ENCODE measurements at regions not wholly inside any gene's neighbourhood (a gene's known extent, or its start where the extent isn't known, plus 50 kb on each side); places are given as distances from the start of the nearest gene placed in this dataset.

DNA sequence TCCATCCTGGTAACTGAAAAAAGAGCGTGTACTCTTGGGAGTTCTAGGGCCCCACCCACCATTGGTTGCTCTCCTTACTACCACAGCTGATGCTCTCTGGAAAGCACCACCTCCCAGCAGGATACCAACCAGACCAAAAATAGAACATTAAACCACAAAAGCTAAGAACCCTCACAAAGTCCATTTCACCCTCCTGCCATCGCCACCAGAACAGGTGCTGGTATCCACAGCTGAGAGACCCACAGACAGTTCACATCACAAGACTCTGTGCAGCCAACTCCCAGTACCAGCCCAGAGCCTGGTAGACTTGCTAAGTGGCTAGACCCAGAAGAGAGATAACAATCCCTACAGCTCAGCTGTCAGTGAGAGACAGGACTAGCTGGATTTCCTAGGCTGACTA is 240.6 kb downstream of the PABPC4L start:
- TF ChIP-seq, protein P1, sequence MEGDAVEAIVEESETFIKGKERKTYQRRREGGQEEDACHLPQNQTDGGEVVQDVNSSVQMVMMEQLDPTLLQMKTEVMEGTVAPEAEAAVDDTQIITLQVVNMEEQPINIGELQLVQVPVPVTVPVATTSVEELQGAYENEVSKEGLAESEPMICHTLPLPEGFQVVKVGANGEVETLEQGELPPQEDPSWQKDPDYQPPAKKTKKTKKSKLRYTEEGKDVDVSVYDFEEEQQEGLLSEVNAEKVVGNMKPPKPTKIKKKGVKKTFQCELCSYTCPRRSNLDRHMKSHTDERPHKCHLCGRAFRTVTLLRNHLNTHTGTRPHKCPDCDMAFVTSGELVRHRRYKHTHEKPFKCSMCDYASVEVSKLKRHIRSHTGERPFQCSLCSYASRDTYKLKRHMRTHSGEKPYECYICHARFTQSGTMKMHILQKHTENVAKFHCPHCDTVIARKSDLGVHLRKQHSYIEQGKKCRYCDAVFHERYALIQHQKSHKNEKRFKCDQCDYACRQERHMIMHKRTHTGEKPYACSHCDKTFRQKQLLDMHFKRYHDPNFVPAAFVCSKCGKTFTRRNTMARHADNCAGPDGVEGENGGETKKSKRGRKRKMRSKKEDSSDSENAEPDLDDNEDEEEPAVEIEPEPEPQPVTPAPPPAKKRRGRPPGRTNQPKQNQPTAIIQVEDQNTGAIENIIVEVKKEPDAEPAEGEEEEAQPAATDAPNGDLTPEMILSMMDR (IDR thresholded peaks at IDR 0.05; ENCODE audit: insufficient read depth, low read depth, low read length, missing control alignments), result no peak
- DNase-seq (ENCODE audit: low read depth), result peak; percentile 39

DNA sequence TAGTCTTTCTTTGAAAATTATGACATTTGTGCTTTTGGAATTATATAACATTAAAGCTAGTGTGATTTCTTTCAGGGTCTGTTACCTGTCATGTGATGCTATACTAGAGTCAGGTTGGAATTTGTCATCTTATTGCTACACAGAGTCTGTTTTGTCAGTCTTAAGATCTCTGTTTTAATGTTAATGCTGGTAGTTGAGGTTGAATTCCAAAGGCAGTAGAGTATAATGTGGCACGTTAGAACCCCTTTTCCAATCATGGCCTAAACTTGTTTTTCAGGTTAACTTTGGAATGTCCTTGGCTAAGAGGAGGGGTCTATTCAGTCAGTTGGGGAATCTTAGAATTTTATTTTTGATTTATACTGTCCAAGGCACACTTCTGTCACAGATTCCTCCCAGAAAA is 258.5 kb downstream of the PABPC4L start:
- TF ChIP-seq, protein P1 (IDR thresholded peaks at IDR 0.05; ENCODE audit: insufficient read depth, low read depth, low read length, missing control alignments), result no peak

More for the DNA sequence above, 240.6 kb downstream of the PABPC4L start:
- no peak overlapping the region for H3K4me3 ChIP-seq (ENCODE audit: low read length)

DNA sequence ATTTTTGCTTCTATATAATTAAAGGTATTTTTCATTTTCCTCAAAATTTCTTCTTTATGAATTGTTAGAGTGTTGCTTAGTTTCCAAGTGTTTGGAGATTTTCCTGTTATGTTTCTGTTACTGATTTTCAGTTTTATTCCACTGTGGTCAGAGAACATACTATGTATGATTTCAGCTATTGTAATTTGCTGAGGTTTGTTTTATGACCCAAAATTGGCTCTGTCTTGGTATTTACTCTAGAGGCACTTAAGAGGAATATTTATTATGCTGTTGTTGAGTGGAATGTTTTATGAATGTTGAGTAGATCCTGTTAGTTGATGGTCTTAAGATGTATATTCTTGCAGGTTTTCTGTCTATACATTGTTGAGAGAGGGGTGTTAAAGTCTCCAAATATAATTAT is 263.5 kb downstream of the PABPC4L start:
- DNase-seq (ENCODE audit: low read depth), result no peak
- TF ChIP-seq, protein P1 (IDR thresholded peaks at IDR 0.05; ENCODE audit: insufficient read depth, low read depth, low read length, missing control alignments), result no peak
- no peak overlapping the region for H3K4me3 ChIP-seq (ENCODE audit: low read length)

More for the DNA sequence above, 258.5 kb downstream of the PABPC4L start:
- no peak for DNase-seq (ENCODE audit: low read depth)
- no peak overlapping the region for H3K4me3 ChIP-seq (ENCODE audit: low read length)

DNA sequence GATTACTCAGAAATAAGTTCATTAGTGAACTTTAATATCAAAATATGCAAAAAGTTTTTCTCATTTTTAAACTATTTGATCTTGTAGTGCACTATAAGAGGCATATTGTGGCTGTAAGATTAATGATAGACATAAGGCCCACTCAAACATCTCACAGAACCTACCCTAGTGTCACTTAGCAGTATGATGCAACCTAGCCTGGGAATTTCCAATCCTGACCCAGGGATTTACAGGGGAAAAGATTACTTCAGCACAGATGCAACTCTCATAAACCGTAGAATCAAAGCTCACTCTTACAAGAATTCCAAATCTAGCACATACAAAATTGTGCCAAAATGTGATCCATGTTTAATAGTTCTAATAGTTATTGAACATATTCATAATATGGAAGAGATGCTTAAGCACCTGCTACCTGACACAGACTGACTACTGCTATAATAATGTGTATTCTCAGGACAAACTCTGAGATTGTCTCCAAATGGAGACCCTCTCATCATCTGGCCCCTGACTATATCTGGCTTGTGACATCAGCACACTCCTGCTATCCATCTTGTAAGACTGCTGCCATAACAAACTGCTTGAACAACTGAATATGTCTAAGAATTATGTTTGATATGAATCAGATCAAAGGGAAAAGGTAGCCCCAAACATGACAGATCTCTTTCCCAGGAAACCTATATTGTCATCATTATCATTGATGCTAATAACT is 271.9 kb downstream of the PABPC4L start:
- no peak overlapping the region for H3K4me3 ChIP-seq (ENCODE audit: low read length)
- TF ChIP-seq, protein P1 (IDR thresholded peaks at IDR 0.05; ENCODE audit: insufficient read depth, low read depth, low read length, missing control alignments), result no peak
- no peak for DNase-seq (ENCODE audit: low read depth)

DNA sequence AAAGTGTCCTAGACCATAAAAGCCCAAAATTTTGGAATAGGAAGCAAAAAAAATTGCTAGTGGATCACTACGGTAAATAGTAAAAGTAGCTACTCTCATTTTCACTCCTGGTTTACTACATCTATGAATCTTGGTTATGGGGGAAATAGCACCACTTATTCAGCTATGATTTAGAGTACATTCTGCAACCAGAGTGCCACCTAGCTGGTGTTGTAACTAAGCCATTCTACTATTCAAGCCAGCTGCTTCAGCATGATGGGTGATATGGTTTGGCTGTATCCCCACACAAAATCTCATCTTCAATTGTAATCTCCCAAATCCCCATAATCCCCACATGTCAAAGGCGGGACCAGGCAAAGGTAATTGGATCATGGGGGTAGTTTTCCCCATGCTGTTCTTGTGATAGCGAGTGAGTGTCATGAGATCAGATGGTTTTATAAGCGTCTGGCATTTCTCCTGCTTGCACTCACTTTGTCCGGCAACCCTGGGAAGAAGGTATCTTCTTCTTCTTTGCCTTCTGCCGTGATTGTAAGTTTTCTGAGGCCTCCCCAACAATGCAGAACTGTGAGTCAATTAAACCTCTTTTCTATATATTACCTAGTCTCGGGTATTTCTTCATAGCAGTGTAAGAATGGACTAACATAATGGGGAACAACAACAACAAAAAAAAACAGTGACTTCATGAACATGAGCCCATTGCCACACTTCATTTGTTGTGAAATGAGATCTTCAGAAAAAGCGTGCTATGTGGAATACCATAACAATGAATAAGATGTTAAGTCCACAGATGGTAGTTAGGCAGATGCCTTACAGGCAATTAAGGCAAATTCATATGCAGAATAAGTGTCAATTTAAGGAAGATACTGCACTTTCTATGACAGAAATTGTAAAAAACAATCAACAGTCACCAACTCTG is 280.1 kb downstream of the PABPC4L start:
- DNase-seq (ENCODE audit: low read depth), result peak; percentile 67
- TF ChIP-seq, protein P1 (IDR thresholded peaks at IDR 0.05; ENCODE audit: insufficient read depth, low read depth, low read length, missing control alignments), result peak; percentile 6
- H3K4me3 ChIP-seq (ENCODE audit: low read length), result no peak overlapping the region

DNA sequence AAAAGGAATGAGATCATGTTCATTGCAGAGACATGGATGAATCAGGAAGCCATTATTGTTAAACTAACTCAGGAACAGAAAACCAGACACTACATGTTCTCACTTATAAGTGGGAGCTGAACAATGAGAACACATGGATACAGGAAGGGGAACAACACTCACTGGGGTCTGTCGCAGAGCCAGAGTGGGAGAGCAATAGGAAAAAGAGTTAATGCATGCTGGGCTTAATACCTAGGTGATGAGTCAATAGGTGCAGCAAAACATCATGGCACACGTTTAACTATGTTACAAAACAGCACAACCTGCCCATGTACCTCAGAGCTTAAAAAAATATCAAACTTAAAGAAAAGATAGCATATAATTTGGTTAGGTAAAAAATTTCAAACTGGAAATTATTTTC is 281.4 kb downstream of the PABPC4L start:
- TF ChIP-seq, protein P1 (IDR thresholded peaks at IDR 0.05; ENCODE audit: insufficient read depth, low read depth, low read length, missing control alignments), result no peak
- H3K4me3 ChIP-seq (ENCODE audit: low read length), result no peak overlapping the region
- DNase-seq (ENCODE audit: low read depth), result peak; percentile 57

Data from epithelial cell of esophagus (primary cell).